ENCODE measurements at regions not wholly inside any gene's neighbourhood (a gene's known extent, or its start where the extent isn't known, plus 50 kb on each side); places are given as distances from the start of the nearest gene placed in this dataset.

- no TSS peak for BruUV-seq (replicated peaks)
- no peak for TF ChIP-seq SIN3A (IDR thresholded peaks at IDR 0.05; ENCODE audit: borderline replicate concordance, insufficient read depth, low read depth, low read length)
- peak; percentile 22; the same call in 1 of the 2 replicates for TF ChIP-seq CTCF (IDR thresholded peaks at IDR 0.05)
- TF ChIP-seq TCF7L2 (IDR thresholded peaks at IDR 0.05; ENCODE audit: low read depth, low read length): no peak
- TF ChIP-seq POLR2AphosphoS5 (IDR thresholded peaks at IDR 0.05; ENCODE audit: low read depth, low read length): no peak
- H3K4me3 ChIP-seq (ENCODE audit: low read depth in 2 of 2, low read length in 2 of 2): peak overlapping the region; percentile 46 to 48
- ChIA-PET CTCF (interaction anchor here (0.6 kb wide), 1 partner anchor 1157 kb away, joined by 5 read pairs; no protein-coding TSS in a partner anchor), POLR2A (no interaction called here)
- in situ Hi-C loops (cut with HindIII; ENCODE audit: low pct_unique_long_range_greater_than_20kb, low sequenced_read_pairs): no loop called here
- no peaks in the 10 kb centered on the region for H3K36me3 ChIP-seq (ENCODE audit: control insufficient read depth, insufficient read depth, low read length)
- H3K4me1 ChIP-seq (ENCODE audit: control insufficient read depth, insufficient read depth, low read length): no peaks in the 10 kb centered on the region
- H3K27ac ChIP-seq (ENCODE audit: low read length): no peak overlapping the region
- intact Hi-C loops (cut with micrococcal nuclease; ENCODE audit: unreplicated experiment): no loop called here
- H3K9me3 ChIP-seq (ENCODE audit: control insufficient read depth, insufficient read depth, low read depth, low read length): no peaks in the 10 kb centered on the region
- DNase-seq (ENCODE audit: low read depth, low spot score) (no peak), ATAC-seq (no peak)
- no peaks in the 10 kb centered on the region; the same call in 1 of the 2 replicates for H3K27me3 ChIP-seq (ENCODE audit: control insufficient read depth, insufficient read depth, low read length)
These were observed 418.1 kb downstream of the ZNF716 start for GRCh38 chr7:57867884-57868701.

- intact Hi-C loops (cut with micrococcal nuclease; ENCODE audit: unreplicated experiment) (no loop called here), in situ Hi-C loops (cut with HindIII; ENCODE audit: low pct_unique_long_range_greater_than_20kb, low sequenced_read_pairs) (no loop called here)
- H3K4me3 ChIP-seq (ENCODE audit: low read depth in 2 of 2, low read length in 2 of 2): peak overlapping the region; percentile 46 to 48
- H3K4me1 ChIP-seq (ENCODE audit: control insufficient read depth, insufficient read depth, low read length): no peaks in the 10 kb centered on the region
- no peak for ATAC-seq
- H3K36me3 ChIP-seq (ENCODE audit: control insufficient read depth, insufficient read depth, low read length): no peaks in the 10 kb centered on the region
- no peaks in the 10 kb centered on the region for H3K9me3 ChIP-seq (ENCODE audit: control insufficient read depth, insufficient read depth, low read depth, low read length)
- no peak overlapping the region for H3K27ac ChIP-seq (ENCODE audit: low read length)
- TF ChIP-seq TCF7L2 (IDR thresholded peaks at IDR 0.05; ENCODE audit: low read depth, low read length) (no peak), CTCF (IDR thresholded peaks at IDR 0.05) (no peak), REST (IDR thresholded peaks at IDR 0.05; ENCODE audit: insufficient read depth in 1 of 2, low read depth in 2 of 2, low read length in 1 of 2) (no peak), SIN3A (IDR thresholded peaks at IDR 0.05; ENCODE audit: borderline replicate concordance, insufficient read depth, low read depth, low read length) (no peak), POLR2AphosphoS5 (IDR thresholded peaks at IDR 0.05; ENCODE audit: low read depth, low read length) (no peak)
- CTCF ChIA-PET: interaction anchor here (0.6 kb wide), 1 partner anchor 1158 kb away, joined by 5 read pairs; no protein-coding TSS in a partner anchor
- POLR2A ChIA-PET: no interaction called here
- BruUV-seq (replicated peaks): no TSS peak
- no peak for DNase-seq (ENCODE audit: low read depth, low spot score)
- H3K27me3 ChIP-seq (ENCODE audit: control insufficient read depth, insufficient read depth, low read length): no peaks in the 10 kb centered on the region; the same call in 1 of the 2 replicates
These were observed 418.9 kb downstream of the ZNF716 start for GRCh38 chr7:57868771-57869483.

Data from Panc1 (cell line).